ENCODE measurements at regions not wholly inside any gene's neighbourhood (a gene's known extent, or its start where the extent isn't known, plus 50 kb on each side); places are given as distances from the start of the nearest gene placed in this dataset.

DNA sequence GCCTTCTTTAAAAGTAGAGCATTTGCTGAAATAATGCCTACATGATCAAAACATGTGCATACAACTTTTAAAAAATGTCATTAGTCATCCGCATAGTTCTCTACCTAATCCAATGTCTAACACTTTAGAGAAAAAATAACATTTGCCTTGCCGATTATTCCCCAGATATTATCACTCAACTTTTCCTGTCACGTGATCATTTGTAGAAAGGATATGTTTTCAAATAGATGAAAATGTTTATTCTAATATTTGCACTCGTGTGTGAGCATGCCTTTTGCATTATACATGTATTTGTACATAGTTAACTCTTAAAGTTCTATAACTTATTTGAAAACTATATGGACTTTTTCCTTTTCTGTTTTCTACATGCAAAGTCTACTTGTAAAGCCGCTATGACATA lies 533.0 kb upstream of the FMR1 start:
- TF ChIP-seq EP300 (IDR thresholded peaks at IDR 0.05) (no peak), POLR2A (IDR thresholded peaks at IDR 0.05) (no peak)
